OCI-LY3 (cell line): ENCODE measurements at regions not wholly inside any gene's neighbourhood (a gene's known extent, or its start where the extent isn't known, plus 50 kb on each side); places are given as distances from the start of the nearest gene placed in this dataset.
"Not testable (repeated sequence)": the region's sequence is repeated elsewhere in the genome, so short reads cannot be mapped to it uniquely, and the experiment has no call there.

Experiments used
- CTCF ChIP-seq: fragments of 200-600, 300-600 bp; sonication (generic); IDR thresholded peaks from 2 replicates; pipeline ENCODE4 v1.5.1; 2014; ENCODE audit warnings: antibody characterized with exemption, low read length, low read depth
- EZH2phosphoT487 ChIP-seq: fragments of 200-600 bp; shearing (Covaris generic); IDR thresholded peaks from 2 replicates; pipeline ENCODE4 v1.6.1; 2018; ENCODE audit warnings: antibody characterized with exemption, mixed run types, low read depth

- TF ChIP-seq CTCF, EZH2phosphoT487: not testable (repeated sequence)
Measured at GRCh38 chr7:51386806-51387568, 70.4 kb upstream of the COBL start.
